Esophagus mucosa (tissue), 1 donor: ENCODE measurements at regions not wholly inside any gene's neighbourhood (a gene's known extent, or its start where the extent isn't known, plus 50 kb on each side); places are given as distances from the start of the nearest gene placed in this dataset.

ENCODE experiments used
- ATAC-seq: fragments of 200-7000 bp; cut with Tn5 transposase; one replicate; pipeline ENCODE4 v1.9.1; 2020
- donor health status: DM: yes; HTN: yes; CAD: no.

- ATAC-seq = no peak
Observed at GRCh38 chr14:37901978-37902377, 305.7 kb upstream of the SSTR1 start.

- peak; percentile 28 for ATAC-seq
Observed at GRCh38 chr14:37903343-37904191, 304.1 kb upstream of the SSTR1 start.

DNA sequence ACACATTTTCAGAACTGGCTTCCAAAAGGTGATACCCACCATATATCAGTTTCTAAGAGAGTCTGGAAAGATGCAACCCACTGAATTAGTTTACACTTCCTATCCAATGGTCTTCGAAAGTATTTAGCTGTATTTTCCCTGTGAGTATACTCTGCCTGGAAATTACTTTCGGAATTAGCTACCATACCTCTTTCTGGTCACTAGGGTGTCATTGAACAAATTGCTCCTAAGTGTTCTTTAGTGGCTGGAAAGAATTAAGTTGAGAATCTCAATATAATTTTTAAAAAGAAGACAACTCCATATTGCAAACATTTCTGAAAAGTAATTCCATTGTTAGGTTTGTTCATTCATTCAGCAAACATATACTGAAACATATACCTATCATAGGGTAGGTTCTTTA is 283.1 kb upstream of the SSTR1 start:
- no peak for ATAC-seq

DNA sequence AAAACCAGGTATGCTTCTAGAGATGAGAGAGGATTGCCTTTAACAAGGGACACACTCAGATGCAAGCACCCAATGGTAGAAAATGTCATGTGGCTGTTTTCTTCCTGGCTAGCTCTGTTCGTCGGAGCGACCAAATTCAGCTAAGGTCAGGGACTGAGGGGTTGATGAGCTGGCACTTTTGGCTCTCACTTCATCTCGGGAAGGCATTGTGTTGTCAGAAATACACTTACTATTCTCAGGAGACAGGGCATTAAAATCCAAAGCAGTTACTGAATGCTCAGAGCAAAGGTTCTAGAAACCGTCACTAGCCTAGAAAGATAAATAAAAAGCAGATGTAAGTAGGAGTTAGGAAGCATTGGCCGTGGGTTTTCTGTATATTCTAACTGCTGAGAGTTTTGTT is 275.7 kb upstream of the SSTR1 start:
- no peak for ATAC-seq

- ATAC-seq = no peak
Observed at GRCh38 chr14:37932481-37932880, 275.2 kb upstream of the SSTR1 start.

DNA sequence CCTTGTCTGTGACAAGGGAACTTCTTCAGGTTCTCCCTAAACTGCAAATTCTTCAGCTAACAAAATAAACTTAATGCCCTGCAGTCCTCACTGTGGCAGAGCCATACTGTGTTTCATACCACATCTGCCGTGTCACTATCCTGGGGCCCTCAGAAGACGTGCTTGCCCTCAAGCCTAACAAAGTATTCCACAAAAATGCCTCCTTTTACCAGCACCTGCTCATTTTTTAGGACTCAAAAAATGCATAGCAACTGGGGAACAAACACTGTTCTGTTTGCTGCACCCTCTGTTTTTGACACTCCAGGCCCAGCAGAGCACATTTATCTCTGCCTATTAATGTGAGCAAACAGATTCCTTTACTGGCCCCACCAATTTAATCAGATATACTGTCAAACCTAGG is 270.7 kb upstream of the SSTR1 start:
- no peak for ATAC-seq

GRCh38 chr14:37939442-37940028 is 268.2 kb upstream of the SSTR1 start:
- no peak for ATAC-seq

DNA sequence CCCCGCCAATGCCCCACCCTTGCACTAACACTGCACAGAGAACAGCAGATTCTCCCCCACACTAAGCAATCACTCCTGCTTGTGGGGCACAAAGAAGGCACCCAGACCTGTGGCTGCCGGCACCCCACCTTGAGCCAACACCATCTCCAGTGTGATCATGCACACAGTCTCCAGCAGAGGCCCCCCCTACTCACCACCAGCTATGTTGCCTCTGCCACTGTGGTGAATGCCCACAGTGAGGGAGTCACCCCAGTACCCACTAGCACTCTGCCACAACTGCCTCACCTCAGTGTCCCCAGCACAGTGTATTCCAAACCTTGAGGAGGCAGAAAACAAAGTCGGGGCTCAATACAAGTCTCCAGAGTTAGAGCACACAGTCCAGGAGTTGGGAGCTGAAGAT is 261.7 kb upstream of the SSTR1 start:
- ATAC-seq = no peak

DNA sequence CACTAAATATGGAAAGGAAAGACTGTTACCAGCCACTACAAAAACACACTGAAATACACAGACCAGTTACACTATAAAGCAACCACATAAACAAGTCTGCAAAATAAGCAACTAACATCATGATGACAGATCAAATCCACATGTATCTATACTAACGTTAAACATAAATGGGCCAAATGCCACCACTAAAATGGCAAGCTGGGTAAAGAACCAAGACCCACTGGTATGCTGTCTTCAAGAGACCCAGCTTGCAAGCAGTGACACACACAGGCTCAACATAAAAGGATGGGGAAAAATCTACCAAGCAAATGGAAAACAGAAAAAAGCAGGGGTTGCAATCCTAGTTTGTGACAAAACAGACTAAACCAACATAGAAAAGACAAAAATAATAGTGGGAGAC is 260.9 kb upstream of the SSTR1 start:
- ATAC-seq = no peak

DNA sequence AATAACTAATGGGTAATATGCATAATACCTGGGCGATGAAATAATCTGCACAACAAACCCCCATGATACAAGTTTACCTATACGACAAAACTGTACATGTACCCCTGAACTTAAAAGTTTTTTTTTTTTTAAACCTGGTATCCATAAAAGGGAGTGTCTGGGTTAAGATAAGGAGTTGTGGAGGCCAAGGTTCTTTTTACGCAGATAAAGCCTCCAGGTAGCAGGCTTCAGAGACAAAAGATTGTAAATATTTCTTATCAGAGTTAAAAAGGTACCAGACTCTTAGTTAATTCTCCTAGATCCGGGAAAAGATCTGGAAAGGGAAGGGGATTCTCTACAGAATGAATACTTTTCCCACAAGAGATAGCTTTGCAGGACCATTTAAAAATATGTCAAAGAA is 259.4 kb upstream of the SSTR1 start:
- no peak for ATAC-seq

GRCh38 chr14:37968664-37969240 is 239.0 kb upstream of the SSTR1 start:
- no peak for ATAC-seq

DNA sequence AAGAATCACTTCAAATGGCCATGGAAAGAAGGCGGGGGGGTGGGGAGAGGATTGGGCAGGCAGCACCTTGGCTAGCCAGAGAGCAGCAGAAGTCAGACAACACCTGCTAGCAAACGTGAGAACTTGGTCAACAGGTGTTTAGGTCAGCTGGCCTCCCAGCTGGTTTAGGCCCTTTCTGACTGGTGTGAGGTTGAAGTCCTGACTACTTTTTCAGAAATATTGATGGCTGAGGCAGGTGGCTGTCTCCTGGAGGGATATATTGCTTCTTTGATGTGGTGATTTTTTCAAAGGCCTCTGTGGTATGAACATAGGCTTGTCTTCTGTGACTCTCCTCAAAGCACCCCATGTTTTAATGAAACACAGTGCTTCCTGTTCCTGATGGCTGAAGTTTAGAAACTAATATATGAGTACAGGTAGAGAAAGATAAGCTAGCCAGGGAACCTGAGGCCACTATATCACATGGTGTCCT is 238.2 kb upstream of the SSTR1 start:
- no peak for ATAC-seq

- peak; percentile 46 for ATAC-seq
Observed at GRCh38 chr14:37970696-37971095, 237.0 kb upstream of the SSTR1 start.

DNA sequence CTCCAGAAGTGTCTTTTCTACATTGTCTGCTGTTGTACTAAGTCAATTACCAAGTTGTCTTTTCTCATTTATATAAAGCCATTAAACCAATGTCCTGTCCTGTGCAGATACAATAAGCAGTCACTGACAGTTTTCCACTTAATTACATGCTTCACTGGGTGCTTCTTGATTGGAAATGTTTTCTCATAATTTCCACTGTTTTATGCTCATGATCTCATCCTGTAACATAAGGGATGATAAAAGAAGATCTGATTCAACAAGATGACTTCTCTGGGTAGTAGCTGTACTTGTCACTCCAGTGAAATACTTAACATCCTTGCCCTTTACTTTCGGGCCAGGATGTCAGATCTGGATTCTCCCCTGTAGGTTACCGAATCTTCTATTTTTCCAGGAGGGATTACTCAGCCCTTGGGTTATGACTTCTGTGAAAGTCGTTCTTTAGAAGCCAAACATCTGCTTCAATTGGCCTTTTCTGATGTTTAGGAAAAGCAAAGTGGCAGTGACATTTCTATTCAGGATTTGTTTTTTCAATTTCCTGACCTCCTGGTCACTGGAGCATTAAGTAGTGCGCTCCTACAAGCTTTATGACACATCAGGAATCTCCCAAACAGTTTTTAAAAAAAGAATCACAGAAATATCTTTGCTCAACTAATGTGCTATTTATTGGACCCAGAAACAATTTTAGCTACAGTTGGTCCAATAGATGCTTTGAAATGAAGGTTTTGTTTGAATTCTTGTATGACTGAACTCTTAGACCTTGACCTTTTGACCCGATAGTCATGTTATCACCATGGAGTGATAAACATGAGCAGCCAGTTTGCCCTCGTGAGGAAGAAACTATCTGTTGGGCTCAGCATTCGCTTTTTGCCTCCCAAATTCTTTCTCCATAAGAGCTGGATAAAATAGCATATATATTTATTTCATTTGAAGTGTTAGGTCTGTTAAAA is 234.5 kb upstream of the SSTR1 start:
- no peak for ATAC-seq

DNA sequence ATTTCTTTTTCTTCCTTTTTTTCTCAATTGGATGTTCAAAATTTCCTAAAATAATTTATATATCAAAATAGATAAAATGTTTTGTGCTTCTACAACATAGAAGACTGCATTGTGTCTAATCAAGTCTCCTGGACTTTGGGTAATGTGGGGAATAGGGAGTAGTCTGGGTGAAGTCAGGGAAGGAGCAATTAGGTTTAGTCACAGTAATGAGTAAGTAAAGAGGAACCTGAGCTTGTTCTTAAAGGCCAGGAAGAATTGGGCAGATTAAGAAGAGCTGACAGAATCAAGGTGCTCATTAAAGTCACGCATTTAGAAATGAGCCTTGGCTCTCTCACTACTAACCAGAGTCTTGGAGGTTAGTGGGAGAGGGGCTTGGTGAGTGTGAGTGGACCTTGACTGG is 233.3 kb upstream of the SSTR1 start:
- ATAC-seq = peak; percentile 58

GRCh38 chr14:37977481-37977880 is 230.2 kb upstream of the SSTR1 start:
- no peak for ATAC-seq

DNA sequence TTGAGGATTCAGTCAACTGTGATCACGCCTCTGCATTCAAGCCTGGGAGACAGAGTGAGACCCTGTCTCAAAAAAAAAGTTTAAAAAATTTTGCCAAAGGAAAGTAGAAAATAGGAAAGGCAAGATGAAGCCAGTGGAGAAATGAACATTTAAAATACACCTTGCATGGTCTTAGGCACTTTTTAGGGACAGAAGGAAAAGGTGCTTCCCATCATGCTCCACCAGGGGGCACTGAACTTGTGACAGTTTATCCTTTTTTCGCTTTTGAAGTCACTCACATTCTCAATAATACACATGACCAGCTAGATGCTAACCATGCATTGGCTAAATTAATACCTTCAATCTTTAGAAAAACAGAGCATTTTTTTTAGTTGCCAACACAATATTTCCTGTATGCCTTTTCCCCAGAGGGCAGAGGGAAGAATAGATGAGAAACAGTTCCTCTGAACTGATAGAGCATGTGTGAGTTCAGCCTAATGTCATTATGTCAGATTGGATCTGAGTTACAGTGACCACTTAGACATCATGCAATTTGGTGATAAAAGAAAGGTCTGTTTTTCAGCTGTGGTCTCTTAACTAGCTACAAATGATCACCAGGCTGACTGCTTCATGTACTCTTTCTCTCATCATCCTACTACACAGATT is 221.8 kb upstream of the SSTR1 start:
- peak; percentile 42 for ATAC-seq

- ATAC-seq = no peak
Observed at GRCh38 chr14:37988472-37988871, 219.2 kb upstream of the SSTR1 start.

- no peak for ATAC-seq
Observed at GRCh38 chr14:37991027-37991426, 216.7 kb upstream of the SSTR1 start.

GRCh38 chr14:37992499-37992898 is 215.2 kb upstream of the SSTR1 start:
- no peak for ATAC-seq

DNA sequence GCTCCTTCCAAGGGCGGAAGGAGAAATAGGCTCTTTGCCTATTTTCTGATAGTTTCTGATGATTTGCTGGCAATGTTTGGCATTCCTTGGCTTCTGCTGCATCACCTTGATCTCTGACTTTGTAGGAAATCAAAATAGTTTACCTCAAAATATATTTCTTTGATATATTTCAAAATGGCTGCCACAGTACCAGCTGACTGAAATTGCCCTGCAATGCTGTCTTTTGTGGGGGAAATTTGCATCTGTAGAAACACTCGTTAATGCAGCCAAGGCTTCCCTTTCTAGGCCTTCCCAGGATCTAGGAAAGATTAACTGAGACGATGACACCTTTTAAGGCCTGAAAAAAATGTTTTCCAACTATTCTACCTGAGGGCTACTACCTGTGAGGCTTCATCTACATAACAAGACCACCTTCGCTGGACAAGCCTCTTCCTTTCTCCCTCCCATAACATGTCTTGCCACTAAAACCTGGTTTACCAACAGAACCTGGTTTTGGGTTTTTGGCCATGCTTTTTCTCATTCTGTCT is 212.8 kb upstream of the SSTR1 start:
- no peak for ATAC-seq

DNA sequence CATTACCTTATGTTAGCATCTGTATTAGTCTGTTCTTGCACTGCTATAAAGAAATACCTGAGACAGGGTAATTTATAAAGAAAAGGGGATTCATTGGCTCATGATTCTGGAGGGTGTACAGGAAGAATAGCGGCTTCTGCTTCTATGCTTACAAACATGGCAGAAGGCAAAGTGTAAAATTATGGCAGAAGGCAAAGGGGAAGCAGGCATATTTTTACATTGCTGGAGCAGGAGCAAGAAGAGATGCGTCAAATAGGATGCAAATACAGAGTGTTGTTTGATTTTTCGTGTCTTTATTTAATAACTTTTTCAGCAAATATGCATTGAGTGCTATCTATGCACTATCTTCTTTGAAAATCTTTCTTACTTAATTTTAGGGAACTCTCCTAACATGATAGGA is 210.7 kb upstream of the SSTR1 start:
- ATAC-seq = no peak
